ENCODE measurements at regions not wholly inside any gene's neighbourhood (a gene's known extent, or its start where the extent isn't known, plus 50 kb on each side); places are given as distances from the start of the nearest gene placed in this dataset.

DNA sequence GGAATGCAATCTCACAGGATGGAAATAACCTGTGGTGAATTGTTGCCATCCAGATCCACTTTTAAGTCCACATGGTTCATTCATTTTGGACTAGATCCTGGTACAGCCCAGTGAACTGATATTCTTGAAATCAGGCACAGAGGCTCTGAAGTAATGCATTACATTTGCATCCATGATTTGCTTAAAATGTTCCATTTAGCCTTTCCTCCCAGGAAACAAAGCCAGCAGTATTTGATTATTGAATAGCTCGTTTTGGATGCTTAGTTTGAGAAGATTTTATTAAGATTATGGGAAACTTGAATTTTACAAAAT is 995.8 kb upstream of the CDH2 start:
- no peak overlapping the region for H3K4me3 Mint-ChIP-seq
- peaks cover 11% of the 10 kb centered on the region for H3K9me3 Mint-ChIP-seq
- H3K27me3 Mint-ChIP-seq (ENCODE audit: insufficient read depth): no peaks in the 10 kb centered on the region
- peaks cover 12% of the 10 kb centered on the region for H3K36me3 Mint-ChIP-seq (ENCODE audit: low read depth)
- TF ChIP-seq, protein P1, sequence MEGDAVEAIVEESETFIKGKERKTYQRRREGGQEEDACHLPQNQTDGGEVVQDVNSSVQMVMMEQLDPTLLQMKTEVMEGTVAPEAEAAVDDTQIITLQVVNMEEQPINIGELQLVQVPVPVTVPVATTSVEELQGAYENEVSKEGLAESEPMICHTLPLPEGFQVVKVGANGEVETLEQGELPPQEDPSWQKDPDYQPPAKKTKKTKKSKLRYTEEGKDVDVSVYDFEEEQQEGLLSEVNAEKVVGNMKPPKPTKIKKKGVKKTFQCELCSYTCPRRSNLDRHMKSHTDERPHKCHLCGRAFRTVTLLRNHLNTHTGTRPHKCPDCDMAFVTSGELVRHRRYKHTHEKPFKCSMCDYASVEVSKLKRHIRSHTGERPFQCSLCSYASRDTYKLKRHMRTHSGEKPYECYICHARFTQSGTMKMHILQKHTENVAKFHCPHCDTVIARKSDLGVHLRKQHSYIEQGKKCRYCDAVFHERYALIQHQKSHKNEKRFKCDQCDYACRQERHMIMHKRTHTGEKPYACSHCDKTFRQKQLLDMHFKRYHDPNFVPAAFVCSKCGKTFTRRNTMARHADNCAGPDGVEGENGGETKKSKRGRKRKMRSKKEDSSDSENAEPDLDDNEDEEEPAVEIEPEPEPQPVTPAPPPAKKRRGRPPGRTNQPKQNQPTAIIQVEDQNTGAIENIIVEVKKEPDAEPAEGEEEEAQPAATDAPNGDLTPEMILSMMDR (IDR thresholded peaks at IDR 0.05): no peak
- H3K27ac Mint-ChIP-seq: peak overlapping the region; percentile 19; the same call in 1 of the 2 replicates
- DNase-seq: no peak
- peaks cover 30% of the 10 kb centered on the region for H3K4me1 Mint-ChIP-seq (ENCODE audit: low read depth)

DNA sequence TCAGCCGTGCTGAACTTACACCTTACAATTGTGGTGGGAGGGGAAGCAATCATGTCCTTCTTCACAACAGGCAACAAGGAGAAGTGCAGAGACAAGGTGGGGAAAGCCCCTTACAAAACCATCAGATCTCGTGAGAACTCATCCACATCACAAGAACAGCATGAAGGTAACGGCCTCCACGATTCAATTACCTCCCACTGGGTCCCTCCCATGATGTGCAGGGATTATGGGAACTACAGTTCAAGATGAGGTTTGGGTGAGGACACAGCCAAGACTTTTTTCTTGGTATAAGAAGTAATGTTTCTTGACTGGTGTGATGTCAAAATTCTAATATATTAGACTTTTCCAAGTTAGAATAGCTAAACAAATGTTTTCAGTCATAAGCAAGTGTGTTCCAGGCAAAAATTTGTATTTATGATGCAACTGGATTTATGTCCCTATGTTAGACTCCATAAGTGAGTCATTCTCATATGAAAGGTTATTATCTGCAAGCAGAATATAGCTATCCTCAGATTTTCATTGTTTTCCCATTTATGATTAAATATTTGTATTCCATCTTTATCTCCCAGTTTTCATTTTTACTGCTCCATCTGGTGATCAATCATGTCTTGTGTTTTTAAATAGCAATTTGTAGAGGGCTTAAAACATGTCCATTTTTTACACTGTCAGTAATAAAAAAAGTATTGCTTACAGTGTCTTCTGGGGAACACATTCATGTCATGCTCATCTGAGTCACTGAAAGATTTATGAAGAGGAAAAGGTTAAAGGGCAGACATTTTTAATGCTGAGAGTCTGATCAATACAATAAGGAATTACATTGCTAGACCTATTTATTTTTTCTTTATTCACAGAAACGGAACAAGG is 995.2 kb upstream of the CDH2 start:
- DNase-seq: no peak
- H3K4me1 Mint-ChIP-seq (ENCODE audit: low read depth): peaks cover 30% of the 10 kb centered on the region
- TF ChIP-seq, protein P1 (IDR thresholded peaks at IDR 0.05): no peak
- no peak overlapping the region for H3K4me3 Mint-ChIP-seq
- no peaks in the 10 kb centered on the region for H3K27me3 Mint-ChIP-seq (ENCODE audit: insufficient read depth)
- H3K27ac Mint-ChIP-seq: peak overlapping the region; percentile 19
- H3K9me3 Mint-ChIP-seq: peaks cover 17% of the 10 kb centered on the region
- H3K36me3 Mint-ChIP-seq (ENCODE audit: low read depth): peaks cover 18% of the 10 kb centered on the region

DNA sequence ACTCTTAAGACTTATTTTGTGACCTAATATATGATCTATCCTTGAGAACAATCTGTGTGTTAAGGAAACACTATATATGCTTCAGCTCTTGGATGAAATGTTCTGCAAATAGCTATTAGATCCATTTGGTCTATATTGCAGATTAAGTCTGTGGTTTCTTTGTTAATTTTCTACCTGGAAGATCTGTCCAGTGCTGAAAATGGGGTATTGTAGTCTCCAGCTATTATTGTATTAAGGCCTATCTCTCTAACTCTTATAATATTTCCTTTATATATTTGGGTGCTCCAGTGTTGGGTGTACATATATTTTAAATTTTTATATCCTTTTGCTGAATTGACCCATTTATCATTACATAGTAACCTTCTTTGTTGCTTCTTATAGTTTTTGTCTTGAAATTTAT is 992.7 kb upstream of the CDH2 start:
- TF ChIP-seq, protein P1 (IDR thresholded peaks at IDR 0.05): no peak
- Mint-ChIP-seq H3K4me3 (no peak overlapping the region), H3K36me3 (ENCODE audit: low read depth) (peaks cover 27% of the 10 kb centered on the region), H3K27ac (no peak overlapping the region), H3K9me3 (peaks cover 17% of the 10 kb centered on the region), H3K27me3 (ENCODE audit: insufficient read depth) (no peaks in the 10 kb centered on the region), H3K4me1 (ENCODE audit: low read depth) (peaks cover 43% of the 10 kb centered on the region)
- DNase-seq: no peak

DNA sequence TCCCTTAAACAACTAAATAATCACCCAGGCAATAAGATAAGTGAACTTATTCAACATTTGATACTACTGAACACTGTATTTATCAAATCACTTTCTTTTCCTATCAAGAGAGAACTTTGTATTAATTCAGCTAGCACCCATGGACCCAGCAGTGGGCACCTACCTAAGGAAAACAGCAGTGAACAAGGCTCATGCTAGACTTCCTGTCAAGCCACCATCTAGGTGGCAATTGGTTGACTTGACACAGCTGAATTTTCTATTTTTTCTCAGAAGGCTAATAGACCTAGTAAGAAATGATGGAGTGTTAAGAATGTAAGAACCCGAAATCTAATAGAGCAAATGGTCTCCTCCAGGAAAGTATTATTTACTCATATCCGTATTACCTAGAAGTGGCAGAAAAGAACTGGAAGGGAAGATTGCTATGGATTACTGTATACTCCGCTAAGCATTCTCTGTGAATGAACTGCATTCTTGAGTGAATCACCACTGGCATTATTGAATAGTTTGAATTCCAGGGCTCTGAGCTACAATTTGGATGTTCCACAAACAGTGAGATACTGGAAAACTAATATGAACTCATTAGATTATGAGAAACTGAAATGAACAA is 988.2 kb upstream of the CDH2 start:
- peak; percentile 84 for DNase-seq
- Mint-ChIP-seq H3K27ac (peak overlapping the region; percentile 96), H3K9me3 (peaks cover 17% of the 10 kb centered on the region), H3K27me3 (ENCODE audit: insufficient read depth) (peaks cover 2% of the 10 kb centered on the region; the same call in 1 of the 2 replicates), H3K4me1 (ENCODE audit: low read depth) (peaks cover 66% of the 10 kb centered on the region), H3K4me3 (peak overlapping the region; percentile 68), H3K36me3 (ENCODE audit: low read depth) (peaks cover 32% of the 10 kb centered on the region)
- TF ChIP-seq, protein P1 (IDR thresholded peaks at IDR 0.05): no peak

GRCh38 chr18:29164020-29164706 is 987.2 kb upstream of the CDH2 start:
- Mint-ChIP-seq H3K36me3 (ENCODE audit: low read depth) (peaks cover 32% of the 10 kb centered on the region), H3K27me3 (ENCODE audit: insufficient read depth) (peaks cover 2% of the 10 kb centered on the region; the same call in 1 of the 2 replicates), H3K27ac (peak overlapping the region; percentile 96), H3K9me3 (peaks cover 17% of the 10 kb centered on the region), H3K4me1 (ENCODE audit: low read depth) (peaks cover 71% of the 10 kb centered on the region), H3K4me3 (peak overlapping the region; percentile 68)
- peak; percentile 96 for DNase-seq
- TF ChIP-seq, protein P1 (IDR thresholded peaks at IDR 0.05): no peak

All from HFFc6 (cell line).